ENCODE measurements at regions not wholly inside any gene's neighbourhood (a gene's known extent, or its start where the extent isn't known, plus 50 kb on each side); places are given as distances from the start of the nearest gene placed in this dataset.

DNA sequence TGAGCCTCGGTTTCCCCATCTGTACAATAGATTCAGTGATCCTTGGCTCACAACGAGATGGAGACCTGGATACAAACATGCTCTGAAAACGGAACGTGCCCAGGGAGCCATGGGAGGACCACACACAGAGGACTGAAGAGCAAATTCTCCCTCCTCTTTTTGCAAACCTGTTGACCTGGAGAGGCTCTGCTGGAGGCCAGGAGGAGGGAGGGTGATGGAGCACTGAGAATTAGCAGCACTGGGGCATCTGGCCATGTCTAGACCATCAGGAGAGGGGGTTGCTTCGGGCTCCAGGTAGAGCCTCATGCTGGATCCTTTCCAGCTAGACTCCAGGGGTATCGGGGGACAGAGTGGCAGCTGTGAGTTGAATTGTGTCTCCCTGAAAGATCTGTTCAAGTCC lies 97.4 kb upstream of the GPR26 start:
- Histone ChIP-seq H4K8ac (replicated peaks; ENCODE audit: insufficient read length, low read depth, low read length) (no peak overlapping the region), H3K23ac (ENCODE audit: insufficient read length, low read depth, low read length) (no peak overlapping the region), H3K79me2 (ENCODE audit: insufficient read depth, low read length) (no peaks in the 10 kb centered on the region), H4K20me1 (ENCODE audit: control insufficient read depth, insufficient read depth, insufficient read length) (no peaks in the 10 kb centered on the region), H3K9me3 (ENCODE audit: control insufficient read depth, low read depth, low read length) (no peaks in the 10 kb centered on the region), H2BK120ac (ENCODE audit: low read depth, low read length, poor library complexity, severe bottlenecking) (no peak overlapping the region), H3K27me3 (ENCODE audit: insufficient read depth, low read length) (peaks cover 2% of the 10 kb centered on the region; the same call in 1 of the 2 replicates), H3K14ac (ENCODE audit: insufficient read depth, low read length) (no peak overlapping the region), H4K5ac (ENCODE audit: insufficient read length, low read depth, low read length) (no peak overlapping the region), H2AK5ac (ENCODE audit: insufficient read length, low read length) (no peak overlapping the region), H3K79me1 (ENCODE audit: insufficient read depth, low read depth, low read length, poor library complexity, severe bottlenecking) (no peaks in the 10 kb centered on the region), H3K9ac (ENCODE audit: extremely low read depth, insufficient read length, low read length) (no peak overlapping the region), H4K91ac (ENCODE audit: insufficient read length, low read depth, low read length) (no peak overlapping the region), H2AFZ (ENCODE audit: low read length) (no peak overlapping the region), H3K4ac (ENCODE audit: low read depth, low read length) (no peak overlapping the region), H3K18ac (ENCODE audit: insufficient read length, low read depth, low read length) (no peak overlapping the region), H2BK20ac (ENCODE audit: low read depth, low read length, poor library complexity, severe bottlenecking) (no peak overlapping the region), H3K56ac (ENCODE audit: insufficient read length, low read depth, low read length) (no peak overlapping the region), H3K4me1 (ENCODE audit: insufficient read depth, low read length) (no peaks in the 10 kb centered on the region), H2BK12ac (ENCODE audit: insufficient read length, low read depth, low read length) (no peak overlapping the region), H3K27ac (ENCODE audit: insufficient read length, low read depth, low read length) (no peak overlapping the region), H3K4me2 (ENCODE audit: insufficient read depth, insufficient read length, low read length) (no peak overlapping the region), H2BK15ac (ENCODE audit: low read depth, low read length) (no peak overlapping the region), H3K23me2 (ENCODE audit: insufficient read length, low read depth, low read length, poor library complexity, severe bottlenecking) (no peaks in the 10 kb centered on the region), H3T11ph (ENCODE audit: low read length) (no peak overlapping the region), H2BK5ac (ENCODE audit: insufficient read length, low read length) (no peak overlapping the region)
- DNase-seq, result peak; percentile 17
- no CpG with 5 or more reads among the region's 6 CpGs for WGBS (ENCODE audit: extremely low coverage, insufficient read length, low lambda C conversion rate)
- H3K4me3 Mint-ChIP-seq, result no peak overlapping the region
- peaks cover 14 to 25% of the 10 kb centered on the region in 2 experiments for H3K4me1 Mint-ChIP-seq
- H3K27me3 Mint-ChIP-seq (ENCODE audit: low read depth), result peaks cover 16% of the 10 kb centered on the region
- no peak overlapping the region for H3K27ac Mint-ChIP-seq
- H3K36me3 Mint-ChIP-seq (ENCODE audit: insufficient read depth in 1 of 3, low read depth in 3 of 3), result no peaks in the 10 kb centered on the region; a peak in 1 of 7 replicates
- no peaks in the 10 kb centered on the region for H3K9me3 Mint-ChIP-seq
- TF ChIP-seq CTCF (conservative IDR thresholded peaks at IDR 0.05), result no peak

Data from H9 (cell line).